CD4-positive, alpha-beta T cell (primary cell): ENCODE measurements at regions not wholly inside any gene's neighbourhood (a gene's known extent, or its start where the extent isn't known, plus 50 kb on each side); places are given as distances from the start of the nearest gene placed in this dataset.

Experiments
- ATAC-seq: fragments of 200-7000 bp; cut with Tn5 transposase; one replicate; pipeline ENCODE4 v1.10.0; 2022; ENCODE audit warnings: mild to moderate bottlenecking; ENCODE audit not compliant: poor library complexity
- CTCF ChIA-PET: fragments of 350-600 bp; sonication (Branson Sonifier 250); formaldehyde crosslinking; loops from one replicate; lab custom pipeline; 2021; ENCODE audit warnings: antibody characterized with exemption, inconsistent platforms; lab: Charles Lee
- POLR2A ChIA-PET: fragments of 350-600 bp; sonication (Branson Sonifier 250); formaldehyde crosslinking; loops from one replicate; lab custom pipeline; 2021; ENCODE audit warnings: antibody characterized with exemption, inconsistent platforms; lab: Charles Lee
- DNase-seq, 14 experiments: peaks; one replicate each; pipeline ENCODE4 v3.0.0-alpha.2; 2013 to 2020; ENCODE audit warnings: mixed read lengths in 2 of 14
- H3K27ac ChIP-seq, 2 donors: one replicate each; pipeline versions ENCODE4 v1.5.1 to v1.7.0; 2013; ENCODE audit warnings: low read length in 2 of 2, low read depth in 1 of 2, mild to moderate bottlenecking in 1 of 2
- H3K27me3 ChIP-seq, 2 experiments: 1 replicate in 1 of 2; 2 replicates in 1 of 2; pipeline versions ENCODE4 v1.6.1 to v1.7.0; 2013; ENCODE audit warnings: low read length in 2 of 2, control low read depth in 1 of 2, mild to moderate bottlenecking in 1 of 2, moderate library complexity in 1 of 2; ENCODE audit not compliant: insufficient read depth in 2 of 2, control insufficient read depth in 1 of 2
- H3K36me3 ChIP-seq: one replicate; pipeline ENCODE4 v1.6.1; 2013; ENCODE audit warnings: low read length, control low read depth; ENCODE audit not compliant: insufficient read depth
- H3K4me1 ChIP-seq: one replicate; pipeline ENCODE4 v1.6.1; 2013; ENCODE audit warnings: low read length, control low read depth; ENCODE audit not compliant: insufficient read depth
- H3K4me3 ChIP-seq: one replicate; pipeline ENCODE4 v1.5.1; 2013; ENCODE audit warnings: mild to moderate bottlenecking, low read length, moderate library complexity
- H3K9me3 ChIP-seq, 2 experiments: 1 replicate in 1 of 2; 2 replicates in 1 of 2; pipeline versions ENCODE4 v1.6.1 to v1.7.0; 2013; ENCODE audit warnings: low read length in 2 of 2, mild to moderate bottlenecking in 2 of 2, control low read depth in 1 of 2, moderate library complexity in 1 of 2; ENCODE audit not compliant: control insufficient read depth in 1 of 2, insufficient read depth in 1 of 2
- H3K27ac Mint-ChIP-seq: one replicate; pipeline ENCODE4 v1.8.0; 2020; ENCODE audit warnings: mixed read lengths
- H3K27me3 Mint-ChIP-seq: one replicate; pipeline ENCODE4 v1.8.0; 2021; ENCODE audit warnings: mixed read lengths
- H3K36me3 Mint-ChIP-seq: one replicate; pipeline ENCODE4 v1.8.0; 2021; ENCODE audit warnings: low read depth, mixed read lengths
- H3K4me1 Mint-ChIP-seq: one replicate; pipeline ENCODE4 v1.8.0; 2021; ENCODE audit warnings: low read depth, mixed read lengths
- H3K4me3 Mint-ChIP-seq: one replicate; pipeline ENCODE4 v1.8.0; 2020; ENCODE audit warnings: mild to moderate bottlenecking, mixed read lengths
- H3K9me3 Mint-ChIP-seq: one replicate; pipeline ENCODE4 v1.8.0; 2020; ENCODE audit warnings: mixed read lengths
- CTCF ChIP-seq: fragments of 200-600 bp; IDR thresholded peaks from one replicate; pipeline ENCODE4 v1.8.0; 2022; ENCODE audit warnings: antibody characterized with exemption, mild to moderate bottlenecking
- intact Hi-C, 2 experiments: fragments of 100-400 bp; cut with DNase I in 1 of 2; cut with micrococcal nuclease in 1 of 2; formaldehyde crosslinking; loops; one replicate each; pipeline versions ENCODE4 v1.15.1 to v1.9.0; 2023 to 2025; cut with DNase I, micrococcal nuclease

GRCh38 chr20:7358670-7359069 is 581.6 kb downstream of the HAO1 start:
- no peaks in the 10 kb centered on the region for H3K27me3 Mint-ChIP-seq
- Histone ChIP-seq H3K36me3 (no peaks in the 10 kb centered on the region), H3K27ac (no peak overlapping the region), H3K27me3 (no peaks in the 10 kb centered on the region), H3K4me1 (no peaks in the 10 kb centered on the region), H3K4me3 (no peak overlapping the region), H3K9me3 (no peaks in the 10 kb centered on the region)
- TF ChIP-seq CTCF = no peak
- POLR2A ChIA-PET = no interaction called here
- peaks cover 4% of the 10 kb centered on the region for H3K9me3 Mint-ChIP-seq
- DNase-seq = no peak
- no peak for ATAC-seq
- intact Hi-C loops = no loop called here
- H3K4me1 Mint-ChIP-seq = no peaks in the 10 kb centered on the region
- no peaks in the 10 kb centered on the region for H3K36me3 Mint-ChIP-seq
- no peak overlapping the region for H3K4me3 Mint-ChIP-seq
- CTCF ChIA-PET = no interaction called here
- H3K27ac Mint-ChIP-seq = no peak overlapping the region

GRCh38 chr20:7359739-7360138 is 580.5 kb downstream of the HAO1 start:
- DNase-seq = no peak
- Mint-ChIP-seq H3K4me3 (no peak overlapping the region), H3K36me3 (no peaks in the 10 kb centered on the region), H3K9me3 (peaks cover 10% of the 10 kb centered on the region), H3K27ac (no peak overlapping the region), H3K4me1 (no peaks in the 10 kb centered on the region), H3K27me3 (no peaks in the 10 kb centered on the region)
- ChIA-PET CTCF (no interaction called here), POLR2A (no interaction called here)
- intact Hi-C loops = no loop called here
- H3K4me3 ChIP-seq = no peak overlapping the region
- no peak for ATAC-seq
- H3K9me3 ChIP-seq = peaks cover 0 to 5% of the 10 kb centered on the region in 2 experiments
- H3K27ac ChIP-seq = no peak overlapping the region
- no peaks in the 10 kb centered on the region for H3K36me3 ChIP-seq
- no peaks in the 10 kb centered on the region for H3K4me1 ChIP-seq
- TF ChIP-seq CTCF = no peak
- H3K27me3 ChIP-seq = no peaks in the 10 kb centered on the region

GRCh38 chr20:7361321-7361720 is 578.9 kb downstream of the HAO1 start:
- DNase-seq (no peak), ATAC-seq (no peak)
- intact Hi-C loops = no loop called here
- Mint-ChIP-seq H3K9me3 (peaks cover 13% of the 10 kb centered on the region), H3K4me1 (no peaks in the 10 kb centered on the region), H3K36me3 (no peaks in the 10 kb centered on the region), H3K4me3 (no peak overlapping the region), H3K27me3 (no peaks in the 10 kb centered on the region), H3K27ac (no peak overlapping the region)
- TF ChIP-seq CTCF = no peak
- H3K36me3 ChIP-seq = no peaks in the 10 kb centered on the region
- peaks cover 0 to 8% of the 10 kb centered on the region in 2 experiments for H3K9me3 ChIP-seq
- H3K27ac ChIP-seq = no peak overlapping the region
- ChIA-PET CTCF (no interaction called here), POLR2A (no interaction called here)
- H3K4me1 ChIP-seq = no peaks in the 10 kb centered on the region
- H3K4me3 ChIP-seq = no peak overlapping the region
- no peaks in the 10 kb centered on the region for H3K27me3 ChIP-seq
